PC-9 (cell line): ENCODE measurements at regions not wholly inside any gene's neighbourhood (a gene's known extent, or its start where the extent isn't known, plus 50 kb on each side); places are given as distances from the start of the nearest gene placed in this dataset.

ENCODE experiments used
- BruUV-seq: library from RNA; stranded (reverse); fragments of 400-500 nt; replicated peaks from 2 replicates; lab custom pipeline; 2021; lab: Mats Ljungman, UMichigan
- CTCF ChIA-PET: fragments of 300-600 bp; sonication (Branson Sonifier 250); formaldehyde crosslinking; loops from one replicate; lab custom pipeline; 2022; ENCODE audit warnings: antibody characterized with exemption; lab: Charles Lee
- POLR2A ChIA-PET: fragments of 300-600 bp; sonication (Branson Sonifier 250); formaldehyde crosslinking; loops from one replicate; lab custom pipeline; 2022; ENCODE audit warnings: antibody characterized with exemption; ENCODE audit not compliant: unreplicated experiment; lab: Charles Lee
- DNase-seq, 2 experiments: peaks; one replicate each; pipeline versions ENCODE4 v3.0.0 to v3.0.0-alpha.2; 2015 to 2022; ENCODE audit warnings: mixed read lengths in 1 of 2
- H2AFZ ChIP-seq: fragments of 200-600 bp; sonication (generic); 2 replicates; pipeline ENCODE4 v1.8.1; 2017; ENCODE audit warnings: antibody characterized with exemption
- H3F3A ChIP-seq: fragments of 200-600 bp; sonication (generic); 2 replicates; pipeline ENCODE4 v1.8.1; 2017; ENCODE audit warnings: antibody characterized with exemption, mild to moderate bottlenecking, low read depth; ENCODE audit not compliant: insufficient read depth
- H3K27ac ChIP-seq: fragments of 200-600 bp; sonication (generic); 2 replicates; pipeline ENCODE4 v1.6.1; 2016; ENCODE audit warnings: mixed run types
- H3K27me3 ChIP-seq: fragments of 200-600 bp; sonication (generic); 2 replicates; pipeline ENCODE4 v1.6.1; 2016; ENCODE audit warnings: low read depth, mixed run types; ENCODE audit not compliant: insufficient read depth
- H3K36me3 ChIP-seq: fragments of 200-600 bp; sonication (generic); 2 replicates; pipeline ENCODE4 v1.6.1; 2016; ENCODE audit warnings: low read depth, mixed run types
- H3K4me1 ChIP-seq: fragments of 200-600 bp; sonication (generic); replicated peaks from 2 replicates; pipeline ENCODE4 v1.6.1; 2016; ENCODE audit warnings: mixed run types; ENCODE audit not compliant: insufficient read depth
- H3K4me2 ChIP-seq: fragments of 200-600 bp; sonication (generic); 2 replicates; pipeline ENCODE4 v1.6.1; 2017; ENCODE audit warnings: mixed run types
- H3K4me3 ChIP-seq: fragments of 200-600 bp; sonication (generic); 2 replicates; pipeline ENCODE4 v1.6.1; 2016; ENCODE audit warnings: mixed run types
- H3K79me2 ChIP-seq: fragments of 200-600 bp; sonication (generic); 2 replicates; pipeline ENCODE4 v1.6.1; 2017; ENCODE audit warnings: low read depth, mixed run types
- H3K9me2 ChIP-seq: fragments of 200-600 bp; sonication (generic); 2 replicates; pipeline ENCODE4 v1.8.1; 2017; ENCODE audit warnings: mild to moderate bottlenecking; ENCODE audit not compliant: insufficient read depth
- H3K9me3 ChIP-seq: fragments of 200-600 bp; sonication (generic); 2 replicates; pipeline ENCODE4 v1.8.1; 2016; ENCODE audit warnings: low read depth; ENCODE audit not compliant: insufficient read depth
- H4K20me1 ChIP-seq: fragments of 200-600 bp; sonication (generic); 2 replicates; pipeline ENCODE4 v1.8.1; 2017; ENCODE audit not compliant: insufficient read depth
- CTCF ChIP-seq: fragments of 200-600 bp; sonication (generic); conservative IDR thresholded peaks from 2 replicates; pipeline ENCODE4 v1.6.1; 2017; ENCODE audit warnings: mixed run types, antibody characterized with exemption, mild to moderate bottlenecking, moderate library complexity
- EZH2 ChIP-seq: fragments of 200-600 bp; sonication (generic); IDR thresholded peaks from 2 replicates; pipeline ENCODE4 v1.8.0; 2017; ENCODE audit warnings: antibody characterized with exemption, low read depth
- intact Hi-C: fragments of 100-400 bp; cut with micrococcal nuclease; formaldehyde crosslinking; loops from one replicate; pipeline ENCODE4 v1.10.0; 2022; ENCODE audit not compliant: unreplicated experiment

- Histone ChIP-seq H3K9me3 (0 out of 2 replicates have a peak, but pooled peaks cover 4% of the 10 kb centered on the region), H3K4me3 (peak overlapping the region; percentile 37; the same call in 1 of the 2 replicates), H4K20me1 (no peaks in the 10 kb centered on the region), H3K4me2 (peak overlapping the region; percentile 82), H3K27me3 (no peaks in the 10 kb centered on the region), H3K79me2 (no peaks in the 10 kb centered on the region), H2AFZ (no peak overlapping the region), H3F3A (peaks cover 30% of the 10 kb centered on the region), H3K36me3 (no peaks in the 10 kb centered on the region), H3K9me2 (no peaks in the 10 kb centered on the region), H3K27ac (peak overlapping the region; percentile 91), H3K4me1 (peaks cover 43% of the 10 kb centered on the region)
- POLR2A ChIA-PET = interaction anchor here (0.6 to 0.7 kb wide), 2 partner anchors 119 to 170 kb away, joined by 3 to 14 read pairs; no protein-coding TSS in a partner anchor
- BruUV-seq = no TSS peak
- CTCF ChIA-PET = interaction anchor here (0.6 to 2.1 kb wide), 3 partner anchors 117 to 256 kb away, joined by 4 to 10 read pairs (median 7); partner anchors contain the start of gene TSC22D2
- peak; percentile 36 to 41 for DNase-seq
- TF ChIP-seq EZH2 (no peak), CTCF (peak; percentile 62)
- intact Hi-C loops = loop anchor here (2.0 to 5.0 kb wide), 4 partner anchors 48 to 272 kb away; partner anchors contain the start of gene TSC22D2
Observed at GRCh38 chr3:150238995-150239619, 169.0 kb upstream of the TSC22D2 start.

GRCh38 chr3:150238048-150238802 is 169.9 kb upstream of the TSC22D2 start:
- peak; percentile 47 to 92 for DNase-seq
- Histone ChIP-seq H3K27ac (peak overlapping the region; percentile 91), H3K4me1 (peaks cover 43% of the 10 kb centered on the region), H3K36me3 (no peaks in the 10 kb centered on the region), H4K20me1 (no peaks in the 10 kb centered on the region), H3F3A (peaks cover 30% of the 10 kb centered on the region), H3K9me3 (0 out of 2 replicates have a peak, but pooled peaks cover 4% of the 10 kb centered on the region), H3K4me3 (peak overlapping the region; percentile 37; the same call in 1 of the 2 replicates), H3K27me3 (no peaks in the 10 kb centered on the region), H3K79me2 (no peaks in the 10 kb centered on the region), H3K9me2 (no peaks in the 10 kb centered on the region), H3K4me2 (peak overlapping the region; percentile 82), H2AFZ (peak overlapping the region; percentile 19)
- TF ChIP-seq CTCF = no peak
- TF ChIP-seq EZH2 = no peak
- intact Hi-C loops = loop anchor here (2.0 to 5.0 kb wide), 4 partner anchors 49 to 271 kb away; partner anchors contain the start of gene TSC22D2
- no TSS peak for BruUV-seq
- POLR2A ChIA-PET = interaction anchor here (0.6 kb wide), 2 partner anchors 175 to 203 kb away, joined by 3 to 4 read pairs; no protein-coding TSS in a partner anchor
- CTCF ChIA-PET = interaction anchor here (0.6 to 2.1 kb wide), 3 partner anchors 116 to 271 kb away, joined by 4 to 10 read pairs (median 7); no protein-coding TSS in a partner anchor

GRCh38 chr3:150237490-150237889 is 170.6 kb upstream of the TSC22D2 start:
- BruUV-seq = no TSS peak
- peak overlapping the region; percentile 37; the same call in 1 of the 2 replicates for H3K4me3 ChIP-seq

More at GRCh38 chr3:150237490-150237889, 170.6 kb upstream of the TSC22D2 start:
- peak overlapping the region; percentile 91 for H3K27ac ChIP-seq
- CTCF ChIA-PET = interaction anchor here (1.1 to 2.1 kb wide), 3 partner anchors 60 to 271 kb away, joined by 4 to 7 read pairs (median 6); no protein-coding TSS in a partner anchor
- TF ChIP-seq EZH2 = no peak
- TF ChIP-seq CTCF = no peak
- H3F3A ChIP-seq = peaks cover 30% of the 10 kb centered on the region
- H3K4me2 ChIP-seq = peak overlapping the region; percentile 82
- no peaks in the 10 kb centered on the region for H3K9me2 ChIP-seq
- intact Hi-C loops = loop anchor here (5.0 kb wide), 2 partner anchors 50 to 270 kb away; no protein-coding TSS in a partner anchor
- H3K79me2 ChIP-seq = no peaks in the 10 kb centered on the region
- no peaks in the 10 kb centered on the region for H3K36me3 ChIP-seq
- no peak overlapping the region; the same call in 1 of the 2 replicates for H2AFZ ChIP-seq
- peaks cover 43% of the 10 kb centered on the region for H3K4me1 ChIP-seq
- no peaks in the 10 kb centered on the region for H3K27me3 ChIP-seq
- DNase-seq = peak; percentile 75 to 85
- no peaks in the 10 kb centered on the region for H4K20me1 ChIP-seq
- 0 out of 2 replicates have a peak, but pooled peaks cover 4% of the 10 kb centered on the region for H3K9me3 ChIP-seq
- POLR2A ChIA-PET = interaction anchor here (0.5 kb wide), 2 partner anchors 11 to 170 kb away, joined by 3 read pairs; partner anchors contain the start of gene TSC22D2
